Activated B cell treated with CpG ODN at 0.5 μM for 24 hours (primary cell): ENCODE measurements at regions not wholly inside any gene's neighbourhood (a gene's known extent, or its start where the extent isn't known, plus 50 kb on each side); places are given as distances from the start of the nearest gene placed in this dataset.
"Not testable (repeated sequence)": the region's sequence is repeated elsewhere in the genome, so short reads cannot be mapped to it uniquely, and the experiment has no call there.

ENCODE experiments used
- ATAC-seq: fragments of 200-7000 bp; cut with Tn5 transposase; one replicate; pipeline ENCODE4 v1.10.0; 2021; ENCODE audit warnings: low read depth, mild to moderate bottlenecking, moderate library complexity
- CTCF ChIA-PET: fragments of 350-600 bp; sonication (Branson Sonifier 250); formaldehyde crosslinking; loops from one replicate; lab custom pipeline; 2021; ENCODE audit warnings: antibody characterized with exemption; lab: Charles Lee
- POLR2A ChIA-PET: fragments of 350-600 bp; sonication (Branson Sonifier 250); formaldehyde crosslinking; loops from one replicate; lab custom pipeline; 2021; ENCODE audit warnings: antibody characterized with exemption; lab: Charles Lee
- DNase-seq: peaks from one replicate; pipeline ENCODE4 v3.0.0; 2022
- H3K27ac Mint-ChIP-seq: one replicate; pipeline ENCODE4 v1.8.0; 2020; ENCODE audit warnings: mixed read lengths
- H3K27me3 Mint-ChIP-seq: one replicate; pipeline ENCODE4 v1.8.0; 2021; ENCODE audit warnings: mixed read lengths
- H3K36me3 Mint-ChIP-seq: one replicate; pipeline ENCODE4 v1.8.0; 2021; ENCODE audit warnings: low read depth, mixed read lengths
- H3K4me1 Mint-ChIP-seq: one replicate; pipeline ENCODE4 v1.8.0; 2021; ENCODE audit warnings: mixed read lengths
- H3K4me3 Mint-ChIP-seq: one replicate; pipeline ENCODE4 v1.8.0; 2020; ENCODE audit warnings: mild to moderate bottlenecking, mixed read lengths
- H3K9me3 Mint-ChIP-seq: one replicate; pipeline ENCODE4 v1.8.0; 2020; ENCODE audit warnings: mixed read lengths
- intact Hi-C: fragments of 100-400 bp; cut with micrococcal nuclease; formaldehyde crosslinking; loops from one replicate; pipeline ENCODE4 v1.15.1; 2024
- TF ChIP-seq, protein P1 (sequence below): fragments of 200-600 bp; IDR thresholded peaks from one replicate; pipeline ENCODE4 v1.8.0; 2022; ENCODE audit warnings: antibody characterized with exemption, mild to moderate bottlenecking

GRCh38 chr10:52368725-52369124 is 54.6 kb downstream of the DKK1 start:
- Mint-ChIP-seq H3K27me3 (no peaks in the 10 kb centered on the region), H3K36me3 (no peaks in the 10 kb centered on the region), H3K9me3 (no peaks in the 10 kb centered on the region), H3K4me3 (no peak overlapping the region), H3K4me1 (no peaks in the 10 kb centered on the region), H3K27ac (no peak overlapping the region)
- intact Hi-C loops = no loop called here
- DNase-seq (no peak), ATAC-seq (no peak)
- ChIA-PET CTCF (no interaction called here), POLR2A (no interaction called here)
- TF ChIP-seq, protein P1, sequence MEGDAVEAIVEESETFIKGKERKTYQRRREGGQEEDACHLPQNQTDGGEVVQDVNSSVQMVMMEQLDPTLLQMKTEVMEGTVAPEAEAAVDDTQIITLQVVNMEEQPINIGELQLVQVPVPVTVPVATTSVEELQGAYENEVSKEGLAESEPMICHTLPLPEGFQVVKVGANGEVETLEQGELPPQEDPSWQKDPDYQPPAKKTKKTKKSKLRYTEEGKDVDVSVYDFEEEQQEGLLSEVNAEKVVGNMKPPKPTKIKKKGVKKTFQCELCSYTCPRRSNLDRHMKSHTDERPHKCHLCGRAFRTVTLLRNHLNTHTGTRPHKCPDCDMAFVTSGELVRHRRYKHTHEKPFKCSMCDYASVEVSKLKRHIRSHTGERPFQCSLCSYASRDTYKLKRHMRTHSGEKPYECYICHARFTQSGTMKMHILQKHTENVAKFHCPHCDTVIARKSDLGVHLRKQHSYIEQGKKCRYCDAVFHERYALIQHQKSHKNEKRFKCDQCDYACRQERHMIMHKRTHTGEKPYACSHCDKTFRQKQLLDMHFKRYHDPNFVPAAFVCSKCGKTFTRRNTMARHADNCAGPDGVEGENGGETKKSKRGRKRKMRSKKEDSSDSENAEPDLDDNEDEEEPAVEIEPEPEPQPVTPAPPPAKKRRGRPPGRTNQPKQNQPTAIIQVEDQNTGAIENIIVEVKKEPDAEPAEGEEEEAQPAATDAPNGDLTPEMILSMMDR = no peak

- CTCF ChIA-PET, H3K9me3 Mint-ChIP-seq, H3K27me3 Mint-ChIP-seq: not testable (repeated sequence)
These were observed 60.1 kb downstream of the DKK1 start for GRCh38 chr10:52374207-52374606.

GRCh38 chr10:52376694-52377354 is 62.7 kb downstream of the DKK1 start:
- Mint-ChIP-seq H3K4me3 (no peak overlapping the region), H3K9me3 (peaks cover 3% of the 10 kb centered on the region), H3K27ac (no peak overlapping the region), H3K36me3 (no peaks in the 10 kb centered on the region), H3K4me1 (peaks cover 2% of the 10 kb centered on the region), H3K27me3 (no peaks in the 10 kb centered on the region)
- TF ChIP-seq, protein P1 = no peak
- ChIA-PET CTCF (no interaction called here), POLR2A (no interaction called here)
- DNase-seq (no peak), ATAC-seq (no peak)
- intact Hi-C loops = no loop called here

More at GRCh38 chr10:52374207-52374606, 60.1 kb downstream of the DKK1 start:
- H3K4me1 Mint-ChIP-seq, POLR2A ChIA-PET, DNase-seq, intact Hi-C loops, H3K27ac Mint-ChIP-seq, ATAC-seq, H3K36me3 Mint-ChIP-seq, H3K4me3 Mint-ChIP-seq: not testable (repeated sequence)

DNA sequence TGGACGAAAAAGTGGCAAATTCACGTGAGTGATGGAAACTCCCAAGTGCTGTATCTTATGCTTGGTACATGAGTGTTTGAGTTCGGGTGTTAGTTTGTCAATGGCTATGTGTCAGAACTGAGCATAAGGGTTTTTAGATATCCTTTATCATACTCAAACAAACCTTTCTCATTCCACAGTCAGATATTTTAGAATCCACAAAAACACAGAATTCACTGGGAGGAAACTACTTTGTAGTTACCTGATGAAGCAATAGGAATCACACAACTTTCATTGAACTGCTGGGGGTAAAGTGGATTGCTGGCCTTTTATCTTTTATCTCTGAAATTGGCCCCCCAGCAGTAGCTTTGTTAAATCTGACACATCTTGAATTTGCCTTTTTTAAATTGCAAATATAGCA is 64.0 kb downstream of the DKK1 start:
- Mint-ChIP-seq H3K4me3 (no peak overlapping the region), H3K27ac (no peak overlapping the region), H3K27me3 (no peaks in the 10 kb centered on the region), H3K36me3 (no peaks in the 10 kb centered on the region), H3K9me3 (peaks cover 3% of the 10 kb centered on the region), H3K4me1 (peaks cover 2% of the 10 kb centered on the region)
- TF ChIP-seq, protein P1 = no peak
- ChIA-PET POLR2A (no interaction called here), CTCF (no interaction called here)
- ATAC-seq (no peak), DNase-seq (no peak)
- intact Hi-C loops = no loop called here

- peaks cover 2% of the 10 kb centered on the region for H3K4me1 Mint-ChIP-seq
- H3K27me3 Mint-ChIP-seq = no peaks in the 10 kb centered on the region
- no peak overlapping the region for H3K27ac Mint-ChIP-seq
- H3K36me3 Mint-ChIP-seq = no peaks in the 10 kb centered on the region
- CTCF ChIA-PET = no interaction called here
- H3K9me3 Mint-ChIP-seq = peaks cover 3% of the 10 kb centered on the region
- intact Hi-C loops = no loop called here
- no peak for ATAC-seq
- no peak for DNase-seq
- POLR2A ChIA-PET = no interaction called here
- TF ChIP-seq, protein P1 = no peak
- H3K4me3 Mint-ChIP-seq = no peak overlapping the region
These were observed 65.2 kb downstream of the DKK1 start for GRCh38 chr10:52379287-52379686.

DNA sequence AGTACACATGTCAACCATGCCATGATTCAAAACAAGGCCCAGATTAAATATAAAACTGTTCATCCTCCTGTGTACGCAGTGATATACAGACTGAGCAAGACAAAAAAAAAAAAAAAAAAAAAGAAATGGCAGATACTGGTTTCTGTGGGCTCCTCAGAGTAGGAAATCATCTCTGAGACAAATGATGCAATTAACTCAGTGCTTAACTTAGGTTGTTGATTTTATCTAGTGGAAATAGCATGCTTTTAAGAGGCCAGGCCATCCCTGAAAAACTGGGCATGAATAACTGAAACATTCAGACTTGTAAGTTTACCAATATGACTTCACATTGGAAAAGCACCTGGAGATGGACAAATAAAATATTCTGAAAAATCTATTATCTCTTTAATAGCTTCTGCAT is 69.0 kb downstream of the DKK1 start:
- TF ChIP-seq, protein P1 = no peak
- H3K4me3 Mint-ChIP-seq = no peak overlapping the region
- H3K4me1 Mint-ChIP-seq = peaks cover 2% of the 10 kb centered on the region
- no peaks in the 10 kb centered on the region for H3K36me3 Mint-ChIP-seq
- ChIA-PET CTCF (no interaction called here), POLR2A (no interaction called here)
- ATAC-seq (no peak), DNase-seq (no peak)
- H3K27me3 Mint-ChIP-seq = no peaks in the 10 kb centered on the region
- no peak overlapping the region for H3K27ac Mint-ChIP-seq
- intact Hi-C loops = no loop called here
- no peaks in the 10 kb centered on the region for H3K9me3 Mint-ChIP-seq
